ENCODE measurements at regions not wholly inside any gene's neighbourhood (a gene's known extent, or its start where the extent isn't known, plus 50 kb on each side); places are given as distances from the start of the nearest gene placed in this dataset.

GRCh38 chr20:23205611-23206041, 119.5 kb upstream of the CD93 start:
- WGBS, 2 donors (ENCODE audit: extremely low coverage in 2 of 2, insufficient read length in 2 of 2, insufficient replicate concordance in 1 of 2), result no CpG with 5 or more reads among the region's 10 CpGs
- H2BK12ac ChIP-seq (ENCODE audit: low read length), result no peak overlapping the region
- H4K8ac ChIP-seq (ENCODE audit: low read depth, low read length), result no peak overlapping the region
- H3K4me2 ChIP-seq (ENCODE audit: insufficient read depth, low read length, poor library complexity, severe bottlenecking), result no peak overlapping the region
- no peak overlapping the region for H3K27ac ChIP-seq (replicated peaks; ENCODE audit: low read length)
- no peak overlapping the region for H3K9ac ChIP-seq (ENCODE audit: low read depth, low read length, poor library complexity)
- H3K23ac ChIP-seq (ENCODE audit: low read depth, low read length, poor library complexity), result no peak overlapping the region
- H2AFZ ChIP-seq (ENCODE audit: low read length), result peak overlapping the region; percentile 25
- peaks cover 0 to 9% (median 0%) of the 10 kb centered on the region in 3 experiments for H3K27me3 ChIP-seq (ENCODE audit: control insufficient read depth in 3 of 3, insufficient read depth in 3 of 3, low read depth in 1 of 3, low read length in 3 of 3)
- no peak overlapping the region for H2BK15ac ChIP-seq (ENCODE audit: low read length)
- H3K4me3 ChIP-seq (ENCODE audit: low read length in 2 of 2), result no peak overlapping the region
- H3K4ac ChIP-seq (ENCODE audit: low read length), result no peak overlapping the region
- no peaks in the 10 kb centered on the region for H3K9me3 ChIP-seq (replicated peaks in 1 of 2; ENCODE audit: control insufficient read depth in 2 of 2, insufficient read depth in 1 of 2, low read depth in 1 of 2, low read length in 2 of 2)
- no peak overlapping the region for H4K91ac ChIP-seq (ENCODE audit: low read depth, low read length, poor library complexity)
- H3K14ac ChIP-seq (ENCODE audit: low read length), result no peak overlapping the region
- H3K4me1 ChIP-seq (ENCODE audit: control insufficient read depth in 2 of 2, insufficient read depth in 1 of 2, low read depth in 1 of 2, low read length in 2 of 2), result peaks cover 2 to 14% of the 10 kb centered on the region in 2 donors
- no peaks in the 10 kb centered on the region for H3K36me3 ChIP-seq (replicated peaks in 1 of 2; ENCODE audit: control insufficient read depth in 2 of 2, insufficient read depth in 2 of 2, low read length in 2 of 2)
- no peak overlapping the region for H2BK120ac ChIP-seq (ENCODE audit: low read depth, low read length)
- H3K79me1 ChIP-seq (ENCODE audit: low read depth, low read length), result no peaks in the 10 kb centered on the region
- H2AK5ac ChIP-seq (ENCODE audit: low read depth, low read length), result no peak overlapping the region
- no peak overlapping the region for H2BK5ac ChIP-seq (ENCODE audit: low read length)
- DNase-seq (ENCODE audit: low spot score), result peak; percentile 21
- peak overlapping the region; percentile 6 for H3K18ac ChIP-seq (ENCODE audit: low read length)

GRCh38 chr20:23205211-23205610, 119.1 kb upstream of the CD93 start:
- Histone ChIP-seq H3K4me3 (ENCODE audit: low read length in 2 of 2) (no peak overlapping the region), H4K91ac (ENCODE audit: low read depth, low read length, poor library complexity) (no peak overlapping the region), H3K79me1 (ENCODE audit: low read depth, low read length) (no peaks in the 10 kb centered on the region), H3K27ac (replicated peaks; ENCODE audit: low read length) (no peak overlapping the region), H3K14ac (ENCODE audit: low read length) (no peak overlapping the region), H4K8ac (ENCODE audit: low read depth, low read length) (no peak overlapping the region), H3K36me3 (replicated peaks in 1 of 2; ENCODE audit: control insufficient read depth in 2 of 2, insufficient read depth in 2 of 2, low read length in 2 of 2) (no peaks in the 10 kb centered on the region), H3K18ac (ENCODE audit: low read length) (no peak overlapping the region), H3K9me3 (replicated peaks in 1 of 2; ENCODE audit: control insufficient read depth in 2 of 2, insufficient read depth in 1 of 2, low read depth in 1 of 2, low read length in 2 of 2) (no peaks in the 10 kb centered on the region), H3K27me3 (ENCODE audit: control insufficient read depth in 3 of 3, insufficient read depth in 3 of 3, low read depth in 1 of 3, low read length in 3 of 3) (peaks cover 0 to 9% (median 0%) of the 10 kb centered on the region in 3 experiments), H2BK5ac (ENCODE audit: low read length) (no peak overlapping the region), H3K9ac (ENCODE audit: low read depth, low read length, poor library complexity) (no peak overlapping the region), H3K4ac (ENCODE audit: low read length) (no peak overlapping the region), H3K4me2 (ENCODE audit: insufficient read depth, low read length, poor library complexity, severe bottlenecking) (no peak overlapping the region), H2AK5ac (ENCODE audit: low read depth, low read length) (no peak overlapping the region), H2BK15ac (ENCODE audit: low read length) (no peak overlapping the region), H3K4me1 (ENCODE audit: control insufficient read depth in 2 of 2, insufficient read depth in 1 of 2, low read depth in 1 of 2, low read length in 2 of 2) (peaks cover 2 to 14% of the 10 kb centered on the region in 2 donors), H2AFZ (ENCODE audit: low read length) (peak overlapping the region; percentile 0), H2BK120ac (ENCODE audit: low read depth, low read length) (no peak overlapping the region), H2BK12ac (ENCODE audit: low read length) (no peak overlapping the region), H3K23ac (ENCODE audit: low read depth, low read length, poor library complexity) (no peak overlapping the region)
- no CpG with 5 or more reads among the region's 7 CpGs for WGBS, 2 donors (ENCODE audit: extremely low coverage in 2 of 2, insufficient read length in 2 of 2, insufficient replicate concordance in 1 of 2)
- no peak for DNase-seq (ENCODE audit: low spot score)

DNA sequence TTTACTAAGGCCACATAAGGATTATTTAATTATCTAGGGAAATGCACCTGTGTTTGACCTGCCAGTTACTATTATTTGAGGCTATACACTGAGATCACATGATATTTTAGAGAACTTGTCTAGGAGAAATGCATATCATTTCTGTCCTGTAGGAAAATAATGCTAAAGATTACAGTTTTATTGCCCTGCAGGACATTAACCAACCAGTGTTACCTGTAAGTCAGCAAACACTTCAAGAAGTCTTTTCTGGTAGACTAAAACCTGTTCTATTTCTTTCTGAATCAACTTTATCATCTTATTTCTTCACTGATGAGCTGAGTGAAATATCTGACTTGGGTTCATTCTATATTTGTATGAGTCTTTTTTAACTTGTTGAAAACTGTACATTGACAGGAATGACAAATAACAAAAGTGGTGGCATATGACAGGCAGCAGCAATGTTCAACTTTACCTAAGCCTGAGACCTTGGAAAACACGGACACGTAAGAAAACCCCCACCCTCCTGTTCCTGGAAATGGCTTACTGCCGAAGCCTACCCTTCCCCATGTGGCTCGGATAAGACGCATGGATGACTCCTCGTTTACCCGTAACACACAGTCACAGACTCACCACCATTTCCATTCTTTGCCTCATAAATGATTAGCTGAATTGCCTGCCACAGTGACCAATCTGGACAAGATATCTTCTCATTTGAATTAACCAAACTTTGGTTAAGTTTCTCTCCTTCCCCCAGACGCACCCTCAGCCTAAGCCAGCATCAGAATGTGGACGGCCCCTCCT, 118.0 kb upstream of the CD93 start:
- H3K79me1 ChIP-seq (ENCODE audit: low read depth, low read length), result no peaks in the 10 kb centered on the region
- H2AK5ac ChIP-seq (ENCODE audit: low read depth, low read length), result no peak overlapping the region
- H2BK5ac ChIP-seq (ENCODE audit: low read length), result no peak overlapping the region
- no peak overlapping the region for H3K4ac ChIP-seq (ENCODE audit: low read length)
- no peak overlapping the region for H3K23ac ChIP-seq (ENCODE audit: low read depth, low read length, poor library complexity)
- WGBS, 2 donors (ENCODE audit: extremely low coverage in 2 of 2, insufficient read length in 2 of 2, insufficient replicate concordance in 1 of 2), result no CpG with 5 or more reads among the region's 9 CpGs
- H3K27me3 ChIP-seq (ENCODE audit: control insufficient read depth in 3 of 3, insufficient read depth in 3 of 3, low read depth in 1 of 3, low read length in 3 of 3), result peaks cover 0 to 9% (median 0%) of the 10 kb centered on the region in 3 experiments
- no peak overlapping the region for H4K91ac ChIP-seq (ENCODE audit: low read depth, low read length, poor library complexity)
- no peak overlapping the region for H3K14ac ChIP-seq (ENCODE audit: low read length)
- H3K18ac ChIP-seq (ENCODE audit: low read length), result no peak overlapping the region
- H2AFZ ChIP-seq (ENCODE audit: low read length), result peak overlapping the region; percentile 50
- no peaks in the 10 kb centered on the region for H3K9me3 ChIP-seq (replicated peaks in 1 of 2; ENCODE audit: control insufficient read depth in 2 of 2, insufficient read depth in 1 of 2, low read depth in 1 of 2, low read length in 2 of 2)
- H4K8ac ChIP-seq (ENCODE audit: low read depth, low read length), result no peak overlapping the region
- H3K27ac ChIP-seq (replicated peaks; ENCODE audit: low read length), result no peak overlapping the region
- peak overlapping the region; percentile 14 for H3K4me2 ChIP-seq (ENCODE audit: insufficient read depth, low read length, poor library complexity, severe bottlenecking)
- no peak overlapping the region for H3K4me3 ChIP-seq (ENCODE audit: low read length in 2 of 2)
- no peak overlapping the region for H2BK12ac ChIP-seq (ENCODE audit: low read length)
- H3K4me1 ChIP-seq (ENCODE audit: control insufficient read depth in 2 of 2, insufficient read depth in 1 of 2, low read depth in 1 of 2, low read length in 2 of 2), result peaks cover 2 to 14% of the 10 kb centered on the region in 2 donors
- no peaks in the 10 kb centered on the region for H3K36me3 ChIP-seq (replicated peaks in 1 of 2; ENCODE audit: control insufficient read depth in 2 of 2, insufficient read depth in 2 of 2, low read length in 2 of 2)
- no peak overlapping the region for H3K9ac ChIP-seq (ENCODE audit: low read depth, low read length, poor library complexity)
- no peak overlapping the region for H2BK120ac ChIP-seq (ENCODE audit: low read depth, low read length)
- DNase-seq (ENCODE audit: low spot score), result no peak
- H2BK15ac ChIP-seq (ENCODE audit: low read length), result no peak overlapping the region

DNA sequence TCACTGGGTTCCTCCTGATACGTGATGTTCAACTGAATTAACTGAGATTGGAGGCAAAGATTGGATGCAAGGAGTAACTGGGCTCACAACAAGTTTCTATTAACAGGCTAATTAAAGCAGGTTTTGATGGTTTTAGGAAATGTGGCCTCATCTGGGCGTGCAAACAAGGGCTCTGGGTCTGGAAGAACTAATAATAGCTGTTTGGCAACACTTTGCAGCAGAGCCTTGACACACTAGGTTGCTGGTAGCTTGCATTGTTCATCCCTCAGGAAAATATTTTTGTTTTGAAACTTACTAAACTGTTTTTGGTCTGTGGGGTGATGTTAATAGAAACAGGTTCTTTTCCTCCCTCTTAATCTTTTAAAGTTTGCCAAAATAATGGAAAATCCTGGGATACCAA, 117.2 kb upstream of the CD93 start:
- H3K4ac ChIP-seq (ENCODE audit: low read length), result no peak overlapping the region
- no peak overlapping the region for H2AFZ ChIP-seq (ENCODE audit: low read length)
- no peak overlapping the region for H3K9ac ChIP-seq (ENCODE audit: low read depth, low read length, poor library complexity)
- no peak overlapping the region for H3K14ac ChIP-seq (ENCODE audit: low read length)
- H3K4me1 ChIP-seq (ENCODE audit: control insufficient read depth in 2 of 2, insufficient read depth in 1 of 2, low read depth in 1 of 2, low read length in 2 of 2), result peaks cover 2 to 14% of the 10 kb centered on the region in 2 donors
- no peak for DNase-seq (ENCODE audit: low spot score)
- WGBS, 2 donors (ENCODE audit: extremely low coverage in 2 of 2, insufficient read length in 2 of 2, insufficient replicate concordance in 1 of 2), result no CpG with 5 or more reads among the region's 2 CpGs
- H3K27ac ChIP-seq (replicated peaks; ENCODE audit: low read length), result no peak overlapping the region
- H3K4me3 ChIP-seq (ENCODE audit: low read length in 2 of 2), result no peak overlapping the region
- H3K36me3 ChIP-seq (replicated peaks in 1 of 2; ENCODE audit: control insufficient read depth in 2 of 2, insufficient read depth in 2 of 2, low read length in 2 of 2), result no peaks in the 10 kb centered on the region
- no peak overlapping the region for H2BK5ac ChIP-seq (ENCODE audit: low read length)
- no peak overlapping the region for H2BK120ac ChIP-seq (ENCODE audit: low read depth, low read length)
- peaks cover 0 to 9% (median 0%) of the 10 kb centered on the region in 3 experiments for H3K27me3 ChIP-seq (ENCODE audit: control insufficient read depth in 3 of 3, insufficient read depth in 3 of 3, low read depth in 1 of 3, low read length in 3 of 3)
- no peak overlapping the region for H2BK15ac ChIP-seq (ENCODE audit: low read length)
- H3K79me1 ChIP-seq (ENCODE audit: low read depth, low read length), result no peaks in the 10 kb centered on the region
- H2BK12ac ChIP-seq (ENCODE audit: low read length), result no peak overlapping the region
- H4K8ac ChIP-seq (ENCODE audit: low read depth, low read length), result no peak overlapping the region
- H3K9me3 ChIP-seq (replicated peaks in 1 of 2; ENCODE audit: control insufficient read depth in 2 of 2, insufficient read depth in 1 of 2, low read depth in 1 of 2, low read length in 2 of 2), result no peaks in the 10 kb centered on the region
- no peak overlapping the region for H3K18ac ChIP-seq (ENCODE audit: low read length)
- H3K23ac ChIP-seq (ENCODE audit: low read depth, low read length, poor library complexity), result no peak overlapping the region
- H4K91ac ChIP-seq (ENCODE audit: low read depth, low read length, poor library complexity), result no peak overlapping the region
- H2AK5ac ChIP-seq (ENCODE audit: low read depth, low read length), result no peak overlapping the region
- H3K4me2 ChIP-seq (ENCODE audit: insufficient read depth, low read length, poor library complexity, severe bottlenecking), result no peak overlapping the region

All from neuronal stem cell (in vitro differentiated cells).